Skeletal muscle tissue (tissue), 3 donors: ENCODE measurements at regions not wholly inside any gene's neighbourhood (a gene's known extent, or its start where the extent isn't known, plus 50 kb on each side); places are given as distances from the start of the nearest gene placed in this dataset.

Experiments
- H3K27ac ChIP-seq: one replicate; pipeline ENCODE4 v1.7.0; 2013; ENCODE audit warnings: mild to moderate bottlenecking, low read depth, low read length, inconsistent platforms
- H3K27me3 ChIP-seq, 3 donors: one replicate each; pipeline ENCODE4 v1.7.0; 2013; ENCODE audit warnings: low read length in 3 of 3; ENCODE audit not compliant: control insufficient read depth in 3 of 3, insufficient read depth in 3 of 3
- H3K36me3 ChIP-seq, 3 donors: one replicate each; pipeline ENCODE4 v1.7.0; 2013; ENCODE audit warnings: low read length in 3 of 3; ENCODE audit not compliant: control insufficient read depth in 3 of 3, insufficient read depth in 3 of 3
- H3K4me1 ChIP-seq, 3 donors: one replicate each; pipeline ENCODE4 v1.7.0; 2013; ENCODE audit warnings: low read length in 3 of 3, mild to moderate bottlenecking in 3 of 3; ENCODE audit not compliant: control insufficient read depth in 3 of 3, insufficient read depth in 3 of 3
- H3K4me3 ChIP-seq, 3 donors: one replicate each; pipeline ENCODE4 v1.7.0; 2013; ENCODE audit warnings: low read length in 3 of 3
- H3K9ac ChIP-seq, 3 donors: one replicate each; pipeline ENCODE4 v1.7.0; 2013; ENCODE audit warnings: low read length in 3 of 3, mild to moderate bottlenecking in 3 of 3, moderate library complexity in 2 of 3, low read depth in 1 of 3
- H3K9me3 ChIP-seq, 3 donors: one replicate each; pipeline ENCODE4 v1.7.0; 2013; ENCODE audit warnings: low read length in 3 of 3; ENCODE audit not compliant: control insufficient read depth in 3 of 3
- donor health status: Osteomylitis.

GRCh38 chr3:99523431-99524127 lies 114.8 kb upstream of the COL8A1 start:
- Histone ChIP-seq H3K4me1 (no peaks in the 10 kb centered on the region), H3K36me3 (no peaks in the 10 kb centered on the region), H3K9ac (no peak overlapping the region), H3K27me3 (no peaks in the 10 kb centered on the region), H3K9me3 (peaks cover 0 to 3% (median 0%) of the 10 kb centered on the region in 3 donors), H3K27ac (no peak overlapping the region), H3K4me3 (no peak overlapping the region)

GRCh38 chr3:99522147-99522546 lies 116.2 kb upstream of the COL8A1 start:
- Histone ChIP-seq H3K9me3 (peaks cover 0 to 3% (median 0%) of the 10 kb centered on the region in 3 donors), H3K4me1 (no peaks in the 10 kb centered on the region), H3K27me3 (no peaks in the 10 kb centered on the region), H3K9ac (no peak overlapping the region), H3K27ac (no peak overlapping the region), H3K36me3 (no peaks in the 10 kb centered on the region), H3K4me3 (no peak overlapping the region)

- Histone ChIP-seq H3K27ac (no peak overlapping the region), H3K9me3 (peaks cover 0 to 3% (median 0%) of the 10 kb centered on the region in 3 donors), H3K4me3 (no peak overlapping the region), H3K27me3 (no peaks in the 10 kb centered on the region), H3K4me1 (no peaks in the 10 kb centered on the region), H3K9ac (no peak overlapping the region), H3K36me3 (no peaks in the 10 kb centered on the region)
These were observed 116.8 kb upstream of the COL8A1 start for GRCh38 chr3:99521551-99521950.

- Histone ChIP-seq H3K9me3 (no peaks in the 10 kb centered on the region), H3K27ac (no peak overlapping the region), H3K4me1 (no peaks in the 10 kb centered on the region), H3K36me3 (no peaks in the 10 kb centered on the region), H3K9ac (no peak overlapping the region), H3K27me3 (no peaks in the 10 kb centered on the region), H3K4me3 (no peak overlapping the region)
These were observed 117.9 kb upstream of the COL8A1 start for GRCh38 chr3:99520513-99520912.

- Histone ChIP-seq H3K9ac (no peak overlapping the region), H3K4me3 (no peak overlapping the region)
These were observed 121.5 kb upstream of the COL8A1 start for GRCh38 chr3:99516936-99517335.

GRCh38 chr3:99515891-99516290 lies 122.5 kb upstream of the COL8A1 start:
- Histone ChIP-seq H3K36me3 (no peaks in the 10 kb centered on the region), H3K4me3 (no peak overlapping the region), H3K27me3 (no peaks in the 10 kb centered on the region), H3K27ac (no peak overlapping the region), H3K9me3 (no peaks in the 10 kb centered on the region), H3K4me1 (no peaks in the 10 kb centered on the region), H3K9ac (no peak overlapping the region)

More at GRCh38 chr3:99516936-99517335, 121.5 kb upstream of the COL8A1 start:
- H3K36me3 ChIP-seq = no peaks in the 10 kb centered on the region
- no peak overlapping the region for H3K27ac ChIP-seq
- H3K4me1 ChIP-seq = no peaks in the 10 kb centered on the region
- no peaks in the 10 kb centered on the region for H3K27me3 ChIP-seq
- H3K9me3 ChIP-seq = no peaks in the 10 kb centered on the region

GRCh38 chr3:99509224-99509623 lies 129.2 kb upstream of the COL8A1 start:
- no peaks in the 10 kb centered on the region for H3K4me1 ChIP-seq
- H3K27me3 ChIP-seq = no peaks in the 10 kb centered on the region
- no peak overlapping the region for H3K9ac ChIP-seq
- no peaks in the 10 kb centered on the region for H3K36me3 ChIP-seq
- no peak overlapping the region for H3K4me3 ChIP-seq
- H3K9me3 ChIP-seq = no peaks in the 10 kb centered on the region
- no peak overlapping the region for H3K27ac ChIP-seq

- Histone ChIP-seq H3K9me3 (no peaks in the 10 kb centered on the region), H3K27ac (no peak overlapping the region), H3K27me3 (no peaks in the 10 kb centered on the region), H3K36me3 (no peaks in the 10 kb centered on the region), H3K4me3 (no peak overlapping the region), H3K9ac (no peak overlapping the region), H3K4me1 (peaks cover 3 to 6% (median 4%) of the 10 kb centered on the region in 3 donors)
These were observed 130.2 kb upstream of the COL8A1 start for GRCh38 chr3:99508191-99508590.

GRCh38 chr3:99505646-99506269 lies 132.6 kb upstream of the COL8A1 start:
- Histone ChIP-seq H3K27me3 (no peaks in the 10 kb centered on the region), H3K4me3 (no peak overlapping the region), H3K27ac (no peak overlapping the region), H3K9me3 (no peaks in the 10 kb centered on the region), H3K9ac (no peak overlapping the region), H3K36me3 (no peaks in the 10 kb centered on the region), H3K4me1 (peaks cover 5 to 6% (median 6%) of the 10 kb centered on the region in 3 donors)

- H3K9me3 ChIP-seq = no peaks in the 10 kb centered on the region
- peaks cover 5 to 6% (median 6%) of the 10 kb centered on the region in 3 donors for H3K4me1 ChIP-seq
- no peaks in the 10 kb centered on the region for H3K27me3 ChIP-seq
- no peak overlapping the region for H3K4me3 ChIP-seq
- H3K36me3 ChIP-seq = no peaks in the 10 kb centered on the region
- no peak overlapping the region for H3K9ac ChIP-seq
- no peak overlapping the region for H3K27ac ChIP-seq
These were observed 133.2 kb upstream of the COL8A1 start for GRCh38 chr3:99505200-99505599.
